ENCODE measurements at regions not wholly inside any gene's neighbourhood (a gene's known extent, or its start where the extent isn't known, plus 50 kb on each side); places are given as distances from the start of the nearest gene placed in this dataset.

DNA sequence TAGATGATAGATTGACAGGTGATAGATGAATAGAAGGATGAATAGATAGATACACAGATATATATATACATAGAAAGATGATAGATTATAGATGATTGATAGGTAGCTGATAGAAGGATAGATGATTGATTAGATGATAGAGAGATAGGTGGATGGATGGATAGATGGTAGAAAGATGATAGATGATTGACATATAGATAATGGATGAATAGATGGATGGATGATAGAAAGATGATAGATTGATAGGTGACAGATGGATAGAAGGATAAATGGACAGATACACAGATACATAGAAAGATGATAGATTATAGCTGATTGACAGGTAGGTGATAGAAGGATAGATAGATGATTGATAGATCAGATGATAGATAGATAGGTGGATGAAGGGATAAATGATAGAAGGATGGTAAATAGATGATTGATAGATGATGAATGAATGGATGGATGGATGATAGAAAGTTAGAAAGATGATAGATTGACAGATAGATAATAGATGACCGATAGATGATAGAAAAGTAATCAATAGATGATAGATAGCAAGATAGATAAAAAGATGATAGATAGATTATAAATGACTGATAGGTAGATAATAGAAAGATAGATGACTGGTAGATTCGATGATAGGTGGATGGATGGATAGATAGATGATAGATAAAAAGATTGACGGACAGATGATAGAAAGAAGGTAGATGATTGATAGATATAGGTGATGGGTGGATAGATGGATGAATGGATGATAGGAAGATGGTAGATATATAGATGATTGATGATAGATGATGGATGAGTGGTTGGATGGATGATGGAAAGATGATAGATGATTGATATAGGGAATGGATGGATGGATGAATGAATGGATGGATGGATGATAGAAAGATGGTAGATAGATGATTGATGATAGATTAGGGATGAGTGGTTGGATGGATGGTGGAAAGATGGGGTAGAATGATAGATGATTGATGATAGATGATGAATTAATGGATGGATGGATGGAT, 80.4 kb downstream of the MICALL2 start:
- ChIA-PET POLR2A (no interaction called here), CTCF (interaction anchor here (2.8 kb wide), 1 partner anchor 34 kb away, joined by 10 read pairs; no protein-coding TSS in a partner anchor)
- no peak for DNase-seq
- Histone ChIP-seq H4K20me1 (ENCODE audit: insufficient read depth) (no peaks in the 10 kb centered on the region; the same call in 1 of the 2 replicates), H3K9me3 (no peaks in the 10 kb centered on the region), H3K36me3 (replicated peaks in 1 of 2; ENCODE audit: control insufficient read depth in 1 of 2, insufficient read depth in 2 of 2, low read length in 1 of 2) (no peaks in the 10 kb centered on the region), H3K27ac (ENCODE audit: low read depth in 2 of 2, low read length in 1 of 2) (no peak overlapping the region), H3K4me1 (ENCODE audit: control insufficient read depth in 1 of 2, insufficient read depth in 2 of 2, low read depth in 1 of 2, low read length in 1 of 2) (no peaks in the 10 kb centered on the region), H3F3A (replicated peaks; ENCODE audit: insufficient read depth) (peaks cover 6% of the 10 kb centered on the region), H3K4me3 (ENCODE audit: low read depth in 2 of 2, low read length in 1 of 2) (no peak overlapping the region), H3K4me2 (no peak overlapping the region), H3K9ac (no peak overlapping the region), H2AFZ (ENCODE audit: low read depth) (no peak overlapping the region), H3K9me2 (no peaks in the 10 kb centered on the region), H3K27me3 (ENCODE audit: insufficient read depth) (peaks cover 86% of the 10 kb centered on the region), H3K79me2 (ENCODE audit: insufficient read depth) (no peaks in the 10 kb centered on the region)
- TF ChIP-seq TAF1 (IDR thresholded peaks at IDR 0.05; ENCODE audit: borderline replicate concordance, low read depth, low read length) (no peak), POLR2AphosphoS5 (IDR thresholded peaks at IDR 0.05; ENCODE audit: low read depth, low read length) (no peak), RFX5 (IDR thresholded peaks at IDR 0.05; ENCODE audit: low read length) (no peak), MEF2A (IDR thresholded peaks at IDR 0.05; ENCODE audit: borderline replicate concordance, low read depth) (no peak), RAD21 (IDR thresholded peaks at IDR 0.05; ENCODE audit: low read length) (no peak), TCF12 (IDR thresholded peaks at IDR 0.05) (no peak), RXRA (IDR thresholded peaks at IDR 0.05; ENCODE audit: borderline replicate concordance, low read depth) (no peak), GATA2 (CRISPR knock-in tag; IDR thresholded peaks at IDR 0.05) (no peak), NFIC (IDR thresholded peaks at IDR 0.05; ENCODE audit: borderline replicate concordance) (no peak), ELF1 (IDR thresholded peaks at IDR 0.05) (no peak), YY1 (IDR thresholded peaks at IDR 0.05; ENCODE audit: low read depth) (no peak), FOXM1 (IDR thresholded peaks at IDR 0.05; ENCODE audit: low read depth) (no peak), CHD2 (IDR thresholded peaks at IDR 0.05; ENCODE audit: low read length, partially characterized antibody) (no peak), GABPA (IDR thresholded peaks at IDR 0.05; ENCODE audit: low read depth) (no peak), FOXJ3 (CRISPR knock-in tag; IDR thresholded peaks at IDR 0.05) (no peak), MXI1 (IDR thresholded peaks at IDR 0.05; ENCODE audit: low read depth, low read length) (no peak)
- TF ChIP-seq, protein P1, sequence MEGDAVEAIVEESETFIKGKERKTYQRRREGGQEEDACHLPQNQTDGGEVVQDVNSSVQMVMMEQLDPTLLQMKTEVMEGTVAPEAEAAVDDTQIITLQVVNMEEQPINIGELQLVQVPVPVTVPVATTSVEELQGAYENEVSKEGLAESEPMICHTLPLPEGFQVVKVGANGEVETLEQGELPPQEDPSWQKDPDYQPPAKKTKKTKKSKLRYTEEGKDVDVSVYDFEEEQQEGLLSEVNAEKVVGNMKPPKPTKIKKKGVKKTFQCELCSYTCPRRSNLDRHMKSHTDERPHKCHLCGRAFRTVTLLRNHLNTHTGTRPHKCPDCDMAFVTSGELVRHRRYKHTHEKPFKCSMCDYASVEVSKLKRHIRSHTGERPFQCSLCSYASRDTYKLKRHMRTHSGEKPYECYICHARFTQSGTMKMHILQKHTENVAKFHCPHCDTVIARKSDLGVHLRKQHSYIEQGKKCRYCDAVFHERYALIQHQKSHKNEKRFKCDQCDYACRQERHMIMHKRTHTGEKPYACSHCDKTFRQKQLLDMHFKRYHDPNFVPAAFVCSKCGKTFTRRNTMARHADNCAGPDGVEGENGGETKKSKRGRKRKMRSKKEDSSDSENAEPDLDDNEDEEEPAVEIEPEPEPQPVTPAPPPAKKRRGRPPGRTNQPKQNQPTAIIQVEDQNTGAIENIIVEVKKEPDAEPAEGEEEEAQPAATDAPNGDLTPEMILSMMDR (IDR thresholded peaks at IDR 0.05): no peak
- TF ChIP-seq, protein P2, sequence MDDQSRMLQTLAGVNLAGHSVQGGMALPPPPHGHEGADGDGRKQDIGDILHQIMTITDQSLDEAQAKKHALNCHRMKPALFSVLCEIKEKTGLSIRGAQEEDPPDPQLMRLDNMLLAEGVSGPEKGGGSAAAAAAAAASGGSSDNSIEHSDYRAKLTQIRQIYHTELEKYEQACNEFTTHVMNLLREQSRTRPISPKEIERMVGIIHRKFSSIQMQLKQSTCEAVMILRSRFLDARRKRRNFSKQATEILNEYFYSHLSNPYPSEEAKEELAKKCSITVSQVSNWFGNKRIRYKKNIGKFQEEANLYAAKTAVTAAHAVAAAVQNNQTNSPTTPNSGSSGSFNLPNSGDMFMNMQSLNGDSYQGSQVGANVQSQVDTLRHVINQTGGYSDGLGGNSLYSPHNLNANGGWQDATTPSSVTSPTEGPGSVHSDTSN (IDR thresholded peaks at IDR 0.05): no peak
- WGBS (ENCODE audit: low lambda C conversion rate): 36% methylated on average over 3 of the region's 3 CpGs
